Stimulated activated naive CD8-positive, alpha-beta T cell treated with anti-CD3 and anti-CD28 coated beads, Interleukin-15, amount 100 ng/mL, for 72 hours (primary cell): ENCODE measurements at regions not wholly inside any gene's neighbourhood (a gene's known extent, or its start where the extent isn't known, plus 50 kb on each side); places are given as distances from the start of the nearest gene placed in this dataset.

Source experiments
- ATAC-seq: fragments of 150-1000 bp; cut with Tn5 transposase; 2 replicates; pipeline ENCODE4 v1.10.0; 2021; ENCODE audit warnings: mild to moderate bottlenecking, moderate library complexity
- DNase-seq, 2 donors: peaks; one replicate each; pipeline ENCODE4 v3.0.0; 2021 to 2022
- H3K27ac Mint-ChIP-seq, 2 donors: one replicate each; pipeline ENCODE4 v1.8.0; 2022; ENCODE audit warnings: mild to moderate bottlenecking in 2 of 2, mixed read lengths in 2 of 2, moderate library complexity in 2 of 2
- H3K27me3 Mint-ChIP-seq: one replicate; pipeline ENCODE4 v1.8.0; 2022; ENCODE audit warnings: mixed read lengths
- H3K4me1 Mint-ChIP-seq: one replicate; pipeline ENCODE4 v1.8.0; 2022; ENCODE audit warnings: mild to moderate bottlenecking, mixed read lengths
- H3K4me3 Mint-ChIP-seq, 2 donors: one replicate each; pipeline ENCODE4 v1.8.0; 2022; ENCODE audit warnings: mild to moderate bottlenecking in 2 of 2, mixed read lengths in 2 of 2, moderate library complexity in 1 of 2
- H3K9me3 Mint-ChIP-seq, 2 donors: one replicate each; pipeline ENCODE4 v1.8.0; 2022; ENCODE audit warnings: mixed read lengths in 2 of 2

DNA sequence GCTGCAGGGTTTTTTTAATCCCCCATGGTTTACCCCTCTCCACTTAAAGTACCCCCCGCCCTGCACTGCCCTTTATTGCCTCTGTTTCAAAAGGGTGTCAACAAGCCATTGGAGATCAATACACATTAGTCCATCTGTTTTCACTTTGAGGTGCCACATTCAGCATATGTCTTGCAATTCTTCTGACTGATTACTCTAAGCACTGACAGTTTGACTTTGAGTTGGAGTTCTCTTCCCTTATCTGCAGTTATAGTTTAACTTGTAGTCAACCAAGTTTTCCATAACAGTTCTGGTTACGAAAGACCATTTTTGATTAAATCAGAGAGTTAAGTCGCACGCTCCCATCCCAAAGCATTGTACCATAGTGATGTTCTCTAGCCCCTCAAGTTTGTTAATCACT lies 260.8 kb upstream of the TBX3 start:
- DNase-seq (no peak), ATAC-seq (no peak)
- no peak overlapping the region for H3K4me3 Mint-ChIP-seq
- no peaks in the 10 kb centered on the region for H3K27me3 Mint-ChIP-seq
- no peaks in the 10 kb centered on the region for H3K4me1 Mint-ChIP-seq
- H3K9me3 Mint-ChIP-seq, result peaks cover 8 to 24% of the 10 kb centered on the region in 2 donors
- H3K27ac Mint-ChIP-seq, result no peak overlapping the region

DNA sequence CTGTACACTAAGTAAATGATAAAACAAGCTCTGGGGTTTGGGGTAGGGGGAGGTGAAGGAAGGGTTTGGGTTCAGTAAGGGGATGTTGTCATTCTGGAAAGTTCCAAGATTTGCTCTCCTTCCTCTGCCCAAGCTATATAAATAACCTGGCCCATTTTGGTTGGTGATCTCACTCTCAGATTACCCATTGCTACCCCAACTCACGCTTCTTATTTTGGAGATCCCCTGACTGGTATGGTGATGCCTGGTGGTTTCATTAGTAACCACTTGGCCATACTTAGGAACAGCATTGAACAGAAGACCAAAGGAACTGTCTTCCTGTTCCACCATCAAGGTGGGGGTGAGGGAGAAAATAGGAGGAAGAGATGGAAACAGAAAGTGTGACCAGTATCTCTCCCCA lies 259.6 kb upstream of the TBX3 start:
- Mint-ChIP-seq H3K27ac (no peak overlapping the region), H3K27me3 (no peaks in the 10 kb centered on the region)

DNA sequence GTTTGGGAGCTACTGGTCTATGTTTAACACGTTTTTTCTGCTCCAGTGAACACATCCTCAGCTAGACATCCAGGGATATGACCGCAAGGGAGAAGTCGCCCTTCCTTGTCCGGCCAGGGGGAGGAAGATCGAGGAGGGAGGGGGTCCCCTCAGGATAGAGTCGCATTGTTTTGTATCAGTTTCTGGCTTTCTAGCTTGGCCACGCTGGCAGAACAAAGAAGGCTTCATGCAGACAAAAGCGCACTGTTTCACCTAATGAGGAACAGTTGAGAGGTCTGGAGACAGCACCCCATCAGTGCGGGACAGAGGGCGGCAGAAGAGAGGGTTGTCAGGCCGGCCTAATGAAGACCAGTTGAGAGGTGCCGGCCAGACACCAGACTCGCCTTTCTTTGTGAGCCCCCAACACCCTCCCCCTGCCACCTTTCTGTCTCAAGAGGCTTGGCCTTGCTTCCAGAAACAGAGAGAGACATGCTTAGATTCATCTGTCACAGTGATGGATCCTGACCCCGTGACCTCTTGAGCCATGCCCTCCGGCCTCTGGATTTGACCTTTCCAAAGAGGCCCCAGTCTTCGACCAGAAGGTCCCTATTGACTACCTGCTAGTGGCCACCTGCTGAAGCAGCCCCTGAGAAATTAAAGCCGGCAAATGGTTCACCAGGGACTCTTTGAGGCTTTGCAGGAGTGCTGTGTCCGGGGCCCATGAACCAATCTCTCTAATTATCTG lies 254.7 kb upstream of the TBX3 start:
- H3K9me3 Mint-ChIP-seq, result peaks cover 8 to 39% of the 10 kb centered on the region in 2 donors
- no peaks in the 10 kb centered on the region for H3K27me3 Mint-ChIP-seq
- no peak overlapping the region for H3K4me3 Mint-ChIP-seq
- H3K4me1 Mint-ChIP-seq, result no peaks in the 10 kb centered on the region
- ATAC-seq (no peak), DNase-seq (no peak)
- H3K27ac Mint-ChIP-seq, result peak overlapping the region in 1 of 2 donors; percentile 46

More for the DNA sequence above, 259.6 kb upstream of the TBX3 start:
- H3K4me3 Mint-ChIP-seq, result no peak overlapping the region
- ATAC-seq (no peak), DNase-seq (no peak)
- peaks cover 8 to 27% of the 10 kb centered on the region in 2 donors for H3K9me3 Mint-ChIP-seq
- H3K4me1 Mint-ChIP-seq, result no peaks in the 10 kb centered on the region

DNA sequence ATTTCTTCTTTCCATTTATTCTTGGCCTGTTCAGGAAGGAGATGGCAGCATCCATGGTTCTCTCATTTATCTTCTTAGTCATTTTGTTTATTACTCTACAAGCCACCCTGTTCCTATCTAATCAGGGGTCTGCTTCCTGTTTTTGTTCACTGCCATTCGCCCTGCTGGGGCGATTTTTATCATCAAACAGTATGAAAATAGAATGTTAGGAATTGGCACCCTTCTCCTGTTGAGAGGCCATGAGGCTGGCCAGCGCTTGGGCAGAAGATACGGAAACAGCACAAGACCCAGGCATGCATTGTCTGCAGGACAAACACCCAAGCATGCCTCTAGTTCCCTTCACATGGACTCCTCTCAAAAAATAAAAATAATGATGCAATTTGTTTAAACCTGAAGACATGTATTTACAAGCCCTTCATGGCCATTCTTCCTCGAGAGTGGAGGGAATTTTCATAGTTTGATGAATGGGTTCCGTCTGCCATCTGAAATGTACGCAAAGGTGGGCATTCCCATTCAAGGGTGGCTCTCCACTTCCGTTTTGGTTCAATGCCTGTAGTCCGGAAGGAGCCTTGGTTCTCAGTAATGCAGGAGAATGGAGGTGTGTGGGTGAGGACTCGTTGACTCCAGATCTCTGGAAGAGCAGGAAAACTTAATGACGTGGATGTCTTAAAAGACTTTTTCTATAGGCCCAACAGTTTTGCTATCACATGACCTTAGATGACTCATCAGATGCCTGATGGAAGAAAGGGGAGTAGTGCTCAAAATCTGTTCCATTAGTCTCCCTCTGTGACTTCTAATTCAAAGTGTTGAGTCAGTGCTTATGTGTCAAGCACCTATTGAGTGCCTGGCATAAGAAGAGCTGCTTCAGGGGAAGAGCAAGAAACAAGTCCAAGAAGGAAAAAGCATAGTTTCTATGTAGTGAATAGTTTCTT lies 252.4 kb upstream of the TBX3 start:
- Mint-ChIP-seq H3K27ac (no peak overlapping the region), H3K4me3 (no peak overlapping the region), H3K9me3 (peaks cover 14 to 37% of the 10 kb centered on the region in 2 donors), H3K4me1 (no peaks in the 10 kb centered on the region), H3K27me3 (no peaks in the 10 kb centered on the region)
- DNase-seq (no peak), ATAC-seq (no peak)

GRCh38 chr12:114935658-114936057 lies 251.7 kb upstream of the TBX3 start:
- H3K4me1 Mint-ChIP-seq, result no peaks in the 10 kb centered on the region
- no peak overlapping the region for H3K27ac Mint-ChIP-seq

GRCh38 chr12:114933428-114934160 lies 249.6 kb upstream of the TBX3 start:
- Mint-ChIP-seq H3K27me3 (no peaks in the 10 kb centered on the region), H3K27ac (no peak overlapping the region), H3K4me3 (no peak overlapping the region), H3K9me3 (peaks cover 10 to 28% of the 10 kb centered on the region in 2 donors), H3K4me1 (no peaks in the 10 kb centered on the region)
- no peak for DNase-seq
- ATAC-seq, result no peak

More at GRCh38 chr12:114935658-114936057, 251.7 kb upstream of the TBX3 start:
- ATAC-seq (no peak), DNase-seq (no peak)
- peaks cover 12 to 29% of the 10 kb centered on the region in 2 donors for H3K9me3 Mint-ChIP-seq
- no peak overlapping the region for H3K4me3 Mint-ChIP-seq
- H3K27me3 Mint-ChIP-seq, result no peaks in the 10 kb centered on the region

DNA sequence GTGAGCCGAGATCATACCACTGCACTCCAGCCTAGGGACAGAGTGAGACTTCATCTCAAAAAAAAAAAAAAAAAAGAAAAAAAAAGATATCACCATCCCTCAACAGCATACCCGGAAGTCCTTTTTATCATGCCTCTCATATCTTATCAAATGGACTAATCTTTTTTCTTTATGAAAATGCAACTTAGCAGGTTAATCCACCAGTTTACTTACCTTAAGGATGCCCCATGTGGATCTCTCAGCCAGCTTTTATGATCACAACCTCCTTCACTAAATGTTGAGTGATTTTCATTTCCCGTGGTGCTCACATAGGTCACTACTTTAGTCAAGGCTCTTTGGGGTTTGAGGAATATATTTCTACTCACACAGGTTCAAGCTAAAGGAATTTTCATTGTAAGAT lies 248.8 kb upstream of the TBX3 start:
- peaks cover 10 to 22% of the 10 kb centered on the region in 2 donors for H3K9me3 Mint-ChIP-seq
- DNase-seq (no peak), ATAC-seq (no peak)
- no peak overlapping the region for H3K27ac Mint-ChIP-seq
- no peaks in the 10 kb centered on the region for H3K4me1 Mint-ChIP-seq
- H3K27me3 Mint-ChIP-seq, result no peaks in the 10 kb centered on the region
- no peak overlapping the region for H3K4me3 Mint-ChIP-seq

- no peak overlapping the region for H3K4me3 Mint-ChIP-seq
- DNase-seq, result no peak
These were observed 247.1 kb upstream of the TBX3 start for GRCh38 chr12:114931025-114931424.

DNA sequence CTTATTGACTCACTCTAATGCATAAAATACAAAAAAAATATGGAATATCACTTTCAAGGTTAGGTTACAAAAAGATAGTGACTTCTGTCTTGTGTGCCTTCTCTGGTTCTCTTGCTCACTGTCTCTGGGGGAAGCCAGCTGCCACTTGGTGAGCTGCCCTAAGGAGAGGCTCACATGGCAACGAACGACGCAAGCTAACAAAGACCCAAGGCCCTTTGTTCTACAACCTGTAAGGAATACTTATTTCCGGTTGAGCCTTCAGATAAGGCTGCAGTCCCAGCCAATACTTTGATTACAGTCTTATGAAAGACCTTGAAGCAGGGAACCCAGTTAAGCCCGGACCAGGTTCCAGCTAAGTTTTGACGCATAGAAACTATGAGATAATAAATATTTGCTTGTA lies 242.4 kb upstream of the TBX3 start:
- no peak overlapping the region for H3K27ac Mint-ChIP-seq
- DNase-seq (no peak), ATAC-seq (no peak)
- no peaks in the 10 kb centered on the region for H3K27me3 Mint-ChIP-seq
- H3K9me3 Mint-ChIP-seq, result peaks cover 3 to 7% of the 10 kb centered on the region in 2 donors
- H3K4me1 Mint-ChIP-seq, result no peaks in the 10 kb centered on the region
- H3K4me3 Mint-ChIP-seq, result no peak overlapping the region

More at GRCh38 chr12:114931025-114931424, 247.1 kb upstream of the TBX3 start:
- Mint-ChIP-seq H3K4me1 (no peaks in the 10 kb centered on the region), H3K27ac (no peak overlapping the region), H3K27me3 (no peaks in the 10 kb centered on the region), H3K9me3 (peaks cover 10 to 16% of the 10 kb centered on the region in 2 donors)
- ATAC-seq, result no peak

DNA sequence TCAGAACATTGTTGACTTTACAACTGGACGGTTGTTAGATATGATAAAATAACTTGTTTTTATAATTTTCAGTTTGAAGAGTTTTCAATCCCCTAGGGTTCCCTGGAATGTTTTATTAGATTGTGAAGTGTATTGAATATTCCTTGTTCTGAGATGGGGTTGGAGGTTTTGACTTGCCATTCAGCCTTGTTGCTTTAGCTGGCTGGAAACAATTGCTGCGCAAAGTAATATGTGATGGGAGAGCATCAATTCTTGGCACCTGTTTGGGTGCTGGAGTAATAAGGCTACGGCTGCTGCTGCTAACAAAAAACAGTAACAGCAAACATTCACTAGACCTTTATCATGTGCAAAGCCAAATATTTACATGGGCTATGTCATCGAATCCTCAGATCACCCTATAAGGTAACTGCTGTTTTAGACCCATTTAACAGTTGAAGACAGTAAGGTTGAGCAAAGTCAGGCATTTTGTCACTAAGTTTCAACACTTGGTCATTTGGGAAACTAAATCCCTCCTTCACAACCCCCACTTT lies 241.0 kb upstream of the TBX3 start:
- Mint-ChIP-seq H3K4me3 (no peak overlapping the region), H3K4me1 (no peaks in the 10 kb centered on the region), H3K27ac (no peak overlapping the region), H3K27me3 (no peaks in the 10 kb centered on the region), H3K9me3 (peaks cover 0 to 3% of the 10 kb centered on the region in 2 donors)
- DNase-seq (no peak), ATAC-seq (no peak)

GRCh38 chr12:114921781-114922180 lies 237.8 kb upstream of the TBX3 start:
- no peaks in the 10 kb centered on the region for H3K27me3 Mint-ChIP-seq
- no peak overlapping the region for H3K4me3 Mint-ChIP-seq
- DNase-seq (no peak), ATAC-seq (no peak)
- H3K4me1 Mint-ChIP-seq, result no peaks in the 10 kb centered on the region
- H3K9me3 Mint-ChIP-seq, result peaks cover 0 to 11% of the 10 kb centered on the region in 2 donors
- no peak overlapping the region for H3K27ac Mint-ChIP-seq

DNA sequence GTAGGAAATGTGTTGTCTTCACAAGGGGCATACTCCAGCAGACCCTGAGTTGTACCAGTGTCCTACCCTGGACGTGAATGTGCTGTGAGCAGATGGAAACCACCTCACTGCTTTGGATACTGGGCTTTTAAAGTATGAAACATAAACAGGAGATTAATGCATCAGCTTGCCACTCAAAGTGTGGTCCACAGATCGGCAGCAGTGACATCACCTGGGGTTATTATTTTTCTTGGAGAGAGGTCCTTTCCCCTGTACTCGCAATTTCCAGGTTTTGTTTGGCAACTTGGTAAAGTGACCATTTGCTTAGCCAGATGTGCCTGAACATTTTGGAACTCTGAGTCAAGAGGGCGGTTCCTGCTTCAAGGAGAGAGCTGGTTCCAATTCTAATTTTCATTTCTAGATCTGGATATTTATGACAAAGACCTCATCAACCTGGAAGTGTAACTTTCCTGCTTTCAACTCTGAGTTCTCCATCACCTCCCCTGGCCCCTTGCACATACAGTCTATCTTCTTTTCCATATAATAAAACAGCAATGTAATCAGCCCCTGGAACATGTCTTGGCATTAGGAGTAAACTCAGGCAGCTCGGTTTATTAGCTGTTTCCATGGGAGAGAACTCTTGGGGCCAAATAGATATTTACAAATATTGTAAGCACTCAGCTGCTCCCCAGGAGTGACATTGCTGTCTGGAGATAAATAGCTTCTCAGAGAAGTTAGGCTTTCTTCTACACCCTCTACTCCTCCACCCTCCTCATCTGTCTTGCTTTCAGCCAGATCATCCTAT lies 237.0 kb upstream of the TBX3 start:
- Mint-ChIP-seq H3K27me3 (no peaks in the 10 kb centered on the region), H3K9me3 (peaks cover 0 to 11% of the 10 kb centered on the region in 2 donors), H3K4me3 (no peak overlapping the region), H3K27ac (no peak overlapping the region), H3K4me1 (no peaks in the 10 kb centered on the region)
- DNase-seq (no peak), ATAC-seq (no peak)

DNA sequence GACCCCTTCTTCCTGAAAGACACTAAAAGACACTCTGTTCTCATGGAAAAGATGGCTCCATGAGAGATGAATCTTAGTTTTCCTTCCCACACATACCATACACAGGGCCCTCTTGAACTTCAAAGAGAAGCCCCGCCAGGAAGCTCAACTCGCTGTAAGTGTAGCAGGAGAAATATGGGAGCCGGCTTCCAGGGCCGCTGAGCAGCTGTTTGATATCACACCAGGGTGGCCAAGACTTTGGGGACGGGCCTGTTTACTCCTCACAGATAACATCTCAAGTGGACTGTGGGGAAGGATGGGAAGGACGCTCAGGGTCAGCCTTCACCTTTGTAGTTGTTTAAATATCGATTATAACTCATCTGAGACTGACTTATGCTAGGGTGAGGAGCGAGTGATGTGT lies 235.5 kb upstream of the TBX3 start:
- Mint-ChIP-seq H3K27ac (no peak overlapping the region), H3K4me3 (no peak overlapping the region), H3K4me1 (no peaks in the 10 kb centered on the region), H3K9me3 (peaks cover 0 to 11% of the 10 kb centered on the region in 2 donors), H3K27me3 (no peaks in the 10 kb centered on the region)
- DNase-seq (no peak), ATAC-seq (no peak)

DNA sequence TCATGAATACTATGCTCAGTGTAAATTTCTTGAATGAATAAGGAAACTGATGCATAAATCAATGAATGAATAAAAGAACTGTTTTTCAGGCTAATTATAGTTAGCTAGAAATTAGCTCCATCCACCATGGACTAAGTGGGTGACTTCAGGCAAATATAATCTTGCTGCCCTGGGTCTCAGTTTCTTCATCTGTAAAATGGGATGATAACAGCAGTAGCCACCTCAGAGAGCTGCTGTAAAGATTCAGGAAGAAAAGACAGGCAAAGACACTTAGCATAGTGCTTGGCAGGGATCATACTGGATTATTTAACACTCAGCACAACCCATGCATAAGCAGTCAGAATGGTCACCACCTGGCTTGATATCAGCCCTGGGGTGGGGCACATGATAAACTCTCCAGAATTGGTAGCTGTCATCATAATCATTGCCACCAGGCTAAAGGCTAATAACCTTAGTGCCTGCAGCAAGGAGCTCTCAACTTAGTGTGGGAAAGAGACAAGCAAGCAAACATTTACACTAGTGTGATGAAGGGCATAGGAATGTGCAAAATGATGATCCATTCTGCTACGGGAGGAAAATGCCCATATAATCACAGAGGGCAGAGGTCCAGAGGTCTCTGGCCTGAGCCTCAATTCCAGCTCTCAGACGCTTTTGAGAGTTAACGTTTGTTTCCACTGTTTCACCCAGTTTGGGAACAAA lies 234.7 kb upstream of the TBX3 start:
- no peak overlapping the region for H3K4me3 Mint-ChIP-seq
- no peak overlapping the region for H3K27ac Mint-ChIP-seq
- H3K9me3 Mint-ChIP-seq, result peaks cover 0 to 11% of the 10 kb centered on the region in 2 donors
- no peak for ATAC-seq
- H3K4me1 Mint-ChIP-seq, result no peaks in the 10 kb centered on the region
- no peak for DNase-seq
- H3K27me3 Mint-ChIP-seq, result no peaks in the 10 kb centered on the region
